ENCODE measurements at regions not wholly inside any gene's neighbourhood (a gene's known extent, or its start where the extent isn't known, plus 50 kb on each side); places are given as distances from the start of the nearest gene placed in this dataset.
"Not testable (repeated sequence)": the region's sequence is repeated elsewhere in the genome, so short reads cannot be mapped to it uniquely, and the experiment has no call there.

DNA sequence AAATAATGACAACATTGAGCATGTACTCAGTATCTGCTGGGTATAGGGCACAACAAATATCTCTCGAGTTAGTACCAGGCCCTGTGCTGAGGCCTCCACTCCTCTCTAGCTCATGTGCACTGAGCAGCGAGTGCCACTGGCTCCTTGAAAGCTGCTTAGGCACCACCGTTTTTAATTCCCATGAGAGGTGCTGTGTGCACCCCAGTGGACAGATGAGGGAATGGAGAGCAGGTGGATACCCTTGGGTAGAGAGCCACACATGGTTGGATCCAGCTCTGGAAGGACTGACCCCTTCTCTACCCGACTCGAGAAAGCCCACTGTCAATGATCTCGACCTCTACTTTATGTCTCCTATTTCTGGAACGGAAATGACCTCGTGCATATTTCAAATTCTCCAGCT, 58.7 kb upstream of the NBPF8 start:
- not testable (repeated sequence) for TF ChIP-seq ZBTB20 (tag by site-specific recombination; IDR thresholded peaks at IDR 0.05); ZNF555 (tag by site-specific recombination; conservative IDR thresholded peaks at IDR 0.05); ZNF629 (tag by site-specific recombination; IDR thresholded peaks at IDR 0.05); TCF7L2 (IDR thresholded peaks at IDR 0.05; ENCODE audit: borderline replicate concordance, low read depth, low read length); YY1 (tag by site-specific recombination; IDR thresholded peaks at IDR 0.05); CTCF (tag by site-specific recombination; IDR thresholded peaks at IDR 0.05); PRDM1 (tag by site-specific recombination; IDR thresholded peaks at IDR 0.05); ZNF140 (tag by site-specific recombination; IDR thresholded peaks at IDR 0.05); ZNF324 (tag by site-specific recombination; IDR thresholded peaks at IDR 0.05); ZNF394 (tag by site-specific recombination; IDR thresholded peaks at IDR 0.05; ENCODE audit: borderline replicate concordance); ZNF354C (tag by site-specific recombination; IDR thresholded peaks at IDR 0.05; ENCODE audit: borderline replicate concordance, low read depth); EGR2 (tag by site-specific recombination; IDR thresholded peaks at IDR 0.05; ENCODE audit: low read depth); ZNF621 (tag by site-specific recombination; IDR thresholded peaks at IDR 0.05)
- TF ChIP-seq, protein P1, sequence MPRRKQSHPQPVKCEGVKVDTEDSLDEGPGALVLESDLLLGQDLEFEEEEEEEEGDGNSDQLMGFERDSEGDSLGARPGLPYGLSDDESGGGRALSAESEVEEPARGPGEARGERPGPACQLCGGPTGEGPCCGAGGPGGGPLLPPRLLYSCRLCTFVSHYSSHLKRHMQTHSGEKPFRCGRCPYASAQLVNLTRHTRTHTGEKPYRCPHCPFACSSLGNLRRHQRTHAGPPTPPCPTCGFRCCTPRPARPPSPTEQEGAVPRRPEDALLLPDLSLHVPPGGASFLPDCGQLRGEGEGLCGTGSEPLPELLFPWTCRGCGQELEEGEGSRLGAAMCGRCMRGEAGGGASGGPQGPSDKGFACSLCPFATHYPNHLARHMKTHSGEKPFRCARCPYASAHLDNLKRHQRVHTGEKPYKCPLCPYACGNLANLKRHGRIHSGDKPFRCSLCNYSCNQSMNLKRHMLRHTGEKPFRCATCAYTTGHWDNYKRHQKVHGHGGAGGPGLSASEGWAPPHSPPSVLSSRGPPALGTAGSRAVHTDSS (tag by site-specific recombination; IDR thresholded peaks at IDR 0.05) = not testable (repeated sequence)
